H9 (cell line): ENCODE measurements at regions not wholly inside any gene's neighbourhood (a gene's known extent, or its start where the extent isn't known, plus 50 kb on each side); places are given as distances from the start of the nearest gene placed in this dataset.

Source experiments
- DNase-seq: peaks from one replicate; pipeline ENCODE4 v3.0.0-alpha.2; 2017
- H2AFZ ChIP-seq: one replicate; pipeline ENCODE4 v1.6.1; 2013; ENCODE audit warnings: mild to moderate bottlenecking, low read length, control low read depth, moderate library complexity
- H2AK5ac ChIP-seq: 2 replicates; pipeline ENCODE4 v1.6.1; 2013; ENCODE audit warnings: low read length, control low read depth, mixed read lengths; ENCODE audit not compliant: insufficient read length
- H2BK120ac ChIP-seq: one replicate; pipeline ENCODE4 v1.6.1; 2013; ENCODE audit warnings: low read depth, mild to moderate bottlenecking, low read length, control low read depth, inconsistent platforms; ENCODE audit not compliant: poor library complexity, severe bottlenecking
- H2BK12ac ChIP-seq: 2 replicates; pipeline ENCODE4 v1.6.1; 2013; ENCODE audit warnings: low read length, control low read depth, mixed read lengths, low read depth; ENCODE audit not compliant: insufficient read length
- H2BK15ac ChIP-seq: 2 replicates; pipeline ENCODE4 v1.6.1; 2013; ENCODE audit warnings: low read depth, low read length, control low read depth
- H2BK20ac ChIP-seq: one replicate; pipeline ENCODE4 v1.6.1; 2013; ENCODE audit warnings: low read depth, mild to moderate bottlenecking, low read length, control low read depth, inconsistent platforms; ENCODE audit not compliant: poor library complexity, severe bottlenecking
- H2BK5ac ChIP-seq: 2 replicates; pipeline ENCODE4 v1.6.1; 2013; ENCODE audit warnings: low read length, control low read depth, mixed read lengths; ENCODE audit not compliant: insufficient read length
- H3K14ac ChIP-seq: 2 replicates; pipeline ENCODE4 v1.6.1; 2013; ENCODE audit warnings: low read length, control low read depth; ENCODE audit not compliant: insufficient read depth
- H3K18ac ChIP-seq: 2 replicates; pipeline ENCODE4 v1.6.1; 2013; ENCODE audit warnings: low read depth, mild to moderate bottlenecking, mixed read lengths, low read length, control low read depth; ENCODE audit not compliant: insufficient read length
- H3K23ac ChIP-seq: 2 replicates; pipeline ENCODE4 v1.6.1; 2013; ENCODE audit warnings: low read length, control low read depth, mixed read lengths, low read depth; ENCODE audit not compliant: insufficient read length
- H3K23me2 ChIP-seq: 2 replicates; pipeline ENCODE4 v1.6.1; 2013; ENCODE audit warnings: low read depth, mild to moderate bottlenecking, mixed read lengths, low read length, control low read depth; ENCODE audit not compliant: insufficient read length, poor library complexity, severe bottlenecking
- H3K27ac ChIP-seq: 2 replicates; pipeline ENCODE4 v1.5.1; 2013; ENCODE audit warnings: low read length, control low read depth, mixed read lengths, low read depth; ENCODE audit not compliant: insufficient read length
- H3K27me3 ChIP-seq: 2 replicates; pipeline ENCODE4 v1.6.1; 2013; ENCODE audit warnings: low read length, control low read depth, inconsistent platforms; ENCODE audit not compliant: insufficient read depth
- H3K4ac ChIP-seq: 2 replicates; pipeline ENCODE4 v1.6.1; 2013; ENCODE audit warnings: low read depth, mild to moderate bottlenecking, control low read depth, inconsistent platforms, low read length, moderate library complexity
- H3K4me1 ChIP-seq: 2 replicates; pipeline ENCODE4 v1.6.1; 2013; ENCODE audit warnings: low read length, control low read depth, inconsistent platforms; ENCODE audit not compliant: insufficient read depth
- H3K4me2 ChIP-seq: 2 replicates; pipeline ENCODE4 v1.6.1; 2013; ENCODE audit warnings: low read length, control low read depth, mixed read lengths; ENCODE audit not compliant: insufficient read length, insufficient read depth
- H3K56ac ChIP-seq: 2 replicates; pipeline ENCODE4 v1.6.1; 2013; ENCODE audit warnings: low read depth, mild to moderate bottlenecking, mixed read lengths, low read length, control low read depth; ENCODE audit not compliant: insufficient read length
- H3K79me1 ChIP-seq: 2 replicates; pipeline ENCODE4 v1.6.1; 2013; ENCODE audit warnings: low read depth, mild to moderate bottlenecking, moderate library complexity, low read length, control low read depth, inconsistent platforms; ENCODE audit not compliant: insufficient read depth, poor library complexity, severe bottlenecking
- H3K79me2 ChIP-seq: 2 replicates; pipeline ENCODE4 v1.6.1; 2013; ENCODE audit warnings: low read length, control low read depth, inconsistent platforms; ENCODE audit not compliant: insufficient read depth
- H3K9ac ChIP-seq: 2 replicates; pipeline ENCODE4 v1.6.1; 2013; ENCODE audit warnings: low read length, control low read depth, mixed read lengths; ENCODE audit not compliant: insufficient read length; ENCODE audit errors: extremely low read depth
- H3K9me3 ChIP-seq: one replicate; pipeline ENCODE4 v1.6.1; 2013; ENCODE audit warnings: low read depth, low read length, inconsistent platforms; ENCODE audit not compliant: control insufficient read depth
- H3T11ph ChIP-seq: one replicate; pipeline ENCODE4 v1.6.1; 2013; ENCODE audit warnings: mild to moderate bottlenecking, low read length, control low read depth, inconsistent platforms
- H4K20me1 ChIP-seq: one replicate; pipeline ENCODE4 v1.6.1; 2013; ENCODE audit not compliant: control insufficient read depth, insufficient read length, insufficient read depth
- H4K5ac ChIP-seq: 2 replicates; pipeline ENCODE4 v1.6.1; 2013; ENCODE audit warnings: low read depth, mild to moderate bottlenecking, mixed read lengths, low read length, control low read depth; ENCODE audit not compliant: insufficient read length
- H4K8ac ChIP-seq: replicated peaks from 2 replicates; pipeline ENCODE4 v1.6.1; 2013; ENCODE audit warnings: low read length, control low read depth, mixed read lengths, low read depth; ENCODE audit not compliant: insufficient read length
- H4K91ac ChIP-seq: 2 replicates; pipeline ENCODE4 v1.6.1; 2013; ENCODE audit warnings: low read depth, mild to moderate bottlenecking, moderate library complexity, mixed read lengths, low read length, control low read depth; ENCODE audit not compliant: insufficient read length
- H3K27ac Mint-ChIP-seq, 3 experiments: 2 replicates in 2 of 3; 3 replicates in 1 of 3; pipeline ENCODE4 v1.8.0; 2020 to 2021; ENCODE audit warnings: mixed read lengths in 3 of 3, mild to moderate bottlenecking in 1 of 3, moderate library complexity in 1 of 3
- H3K27me3 Mint-ChIP-seq: 2 replicates; pipeline ENCODE4 v1.8.0; 2021; ENCODE audit warnings: low read depth, mild to moderate bottlenecking, moderate library complexity, mixed read lengths
- H3K36me3 Mint-ChIP-seq, 3 experiments: 2 replicates in 2 of 3; 3 replicates in 1 of 3; pipeline ENCODE4 v1.8.0; 2020 to 2021; ENCODE audit warnings: low read depth in 3 of 3, mixed read lengths in 3 of 3; ENCODE audit not compliant: insufficient read depth in 1 of 3
- H3K4me1 Mint-ChIP-seq, 2 experiments: 2 replicates each; pipeline ENCODE4 v1.8.0; 2020; ENCODE audit warnings: mixed read lengths in 2 of 2
- H3K4me3 Mint-ChIP-seq, 2 experiments: 2 replicates in 1 of 2; 3 replicates in 1 of 2; pipeline ENCODE4 v1.8.0; 2020 to 2021; ENCODE audit warnings: mild to moderate bottlenecking in 2 of 2, mixed read lengths in 2 of 2, moderate library complexity in 1 of 2
- H3K9me3 Mint-ChIP-seq, 2 experiments: 2 replicates in 1 of 2; 3 replicates in 1 of 2; pipeline ENCODE4 v1.8.0; 2020; ENCODE audit warnings: mild to moderate bottlenecking in 2 of 2, mixed read lengths in 2 of 2, moderate library complexity in 1 of 2
- WGBS: extraction: QIAGEN DNeasy Blood & Tissue Kit; methylation state at CpG from one replicate; pipeline ENCODE4 v1.1.7; 2013; ENCODE audit warnings: missing lambda C conversion rate, low lambda C conversion rate, mixed read lengths; ENCODE audit not compliant: insufficient read length; ENCODE audit errors: extremely low coverage; 5-methylcytosine and 5-hydroxymethylcytosine counted together
- TF ChIP-seq, protein P1 (sequence below): fragments of 200-600 bp; sonication (generic); conservative IDR thresholded peaks from 3 replicates; pipeline ENCODE4 v1.8.0; 2021; ENCODE audit warnings: antibody characterized with exemption, mild to moderate bottlenecking

DNA sequence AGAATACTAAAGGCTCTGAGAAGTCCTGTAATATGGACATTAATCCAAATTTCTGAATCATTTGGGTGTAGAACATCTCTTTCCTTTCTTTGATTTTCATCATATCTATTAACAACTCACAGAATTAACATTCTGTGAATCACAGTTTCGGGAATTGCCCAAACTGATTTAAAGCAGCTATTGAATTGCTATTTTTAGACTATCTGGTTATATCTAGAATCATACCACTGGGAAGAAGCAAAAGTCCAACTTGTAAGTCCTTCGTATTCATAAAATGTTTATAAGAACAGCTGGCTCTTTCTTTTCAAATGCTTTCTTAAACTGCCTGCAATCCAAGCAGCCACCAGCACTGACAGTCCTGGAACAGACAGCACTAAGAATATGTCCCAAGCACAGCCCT lies 733.0 kb downstream of the NTRK3 start:
- H3K56ac ChIP-seq: no peak overlapping the region
- Mint-ChIP-seq H3K4me1 (peaks cover 0 to 8% of the 10 kb centered on the region in 2 experiments; a peak in 1 of 4 replicates), H3K27ac (no peak overlapping the region), H3K4me3 (no peak overlapping the region), H3K9me3 (no peaks in the 10 kb centered on the region), H3K36me3 (no peaks in the 10 kb centered on the region), H3K27me3 (no peaks in the 10 kb centered on the region)
- H2BK5ac ChIP-seq: no peak overlapping the region
- no peak overlapping the region for H4K91ac ChIP-seq
- H3T11ph ChIP-seq: no peak overlapping the region
- no peaks in the 10 kb centered on the region for H3K79me1 ChIP-seq
- H3K4me2 ChIP-seq: no peak overlapping the region
- no peak overlapping the region for H2BK20ac ChIP-seq
- H3K27me3 ChIP-seq: no peaks in the 10 kb centered on the region
- H4K5ac ChIP-seq: no peak overlapping the region
- H3K27ac ChIP-seq: no peak overlapping the region
- H3K9me3 ChIP-seq: no peaks in the 10 kb centered on the region
- no peak overlapping the region for H2AFZ ChIP-seq
- H3K79me2 ChIP-seq: no peaks in the 10 kb centered on the region
- no CpG with 5 or more reads among the region's 2 CpGs for WGBS
- no peak overlapping the region for H3K4ac ChIP-seq
- no peak overlapping the region for H3K18ac ChIP-seq
- H2BK120ac ChIP-seq: no peak overlapping the region
- no peak overlapping the region for H3K23ac ChIP-seq
- H3K4me1 ChIP-seq: no peaks in the 10 kb centered on the region
- H4K8ac ChIP-seq: no peak overlapping the region
- TF ChIP-seq, protein P1, sequence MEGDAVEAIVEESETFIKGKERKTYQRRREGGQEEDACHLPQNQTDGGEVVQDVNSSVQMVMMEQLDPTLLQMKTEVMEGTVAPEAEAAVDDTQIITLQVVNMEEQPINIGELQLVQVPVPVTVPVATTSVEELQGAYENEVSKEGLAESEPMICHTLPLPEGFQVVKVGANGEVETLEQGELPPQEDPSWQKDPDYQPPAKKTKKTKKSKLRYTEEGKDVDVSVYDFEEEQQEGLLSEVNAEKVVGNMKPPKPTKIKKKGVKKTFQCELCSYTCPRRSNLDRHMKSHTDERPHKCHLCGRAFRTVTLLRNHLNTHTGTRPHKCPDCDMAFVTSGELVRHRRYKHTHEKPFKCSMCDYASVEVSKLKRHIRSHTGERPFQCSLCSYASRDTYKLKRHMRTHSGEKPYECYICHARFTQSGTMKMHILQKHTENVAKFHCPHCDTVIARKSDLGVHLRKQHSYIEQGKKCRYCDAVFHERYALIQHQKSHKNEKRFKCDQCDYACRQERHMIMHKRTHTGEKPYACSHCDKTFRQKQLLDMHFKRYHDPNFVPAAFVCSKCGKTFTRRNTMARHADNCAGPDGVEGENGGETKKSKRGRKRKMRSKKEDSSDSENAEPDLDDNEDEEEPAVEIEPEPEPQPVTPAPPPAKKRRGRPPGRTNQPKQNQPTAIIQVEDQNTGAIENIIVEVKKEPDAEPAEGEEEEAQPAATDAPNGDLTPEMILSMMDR: no peak
- H3K9ac ChIP-seq: no peak overlapping the region
- no peaks in the 10 kb centered on the region for H4K20me1 ChIP-seq
- H3K23me2 ChIP-seq: no peaks in the 10 kb centered on the region
- H2AK5ac ChIP-seq: no peak overlapping the region
- H3K14ac ChIP-seq: no peak overlapping the region
- H2BK15ac ChIP-seq: no peak overlapping the region
- DNase-seq: no peak
- no peak overlapping the region for H2BK12ac ChIP-seq
